ENCODE measurements at regions not wholly inside any gene's neighbourhood (a gene's known extent, or its start where the extent isn't known, plus 50 kb on each side); places are given as distances from the start of the nearest gene placed in this dataset.
A peak's percentile ranks its signal among the peaks of the same experiment; 100 is the strongest.

- TF ChIP-seq CTCF (IDR thresholded peaks at IDR 0.05; ENCODE audit: low read depth, low read length): no peak
- no peak overlapping the region for H3K4me3 ChIP-seq (ENCODE audit: low read depth, low read length)
- in situ Hi-C loops (cut with HindIII; ENCODE audit: low sequenced_read_pairs): no loop called here
Measured at GRCh38 chr2:60662781-60663180, 93.3 kb upstream of the PAPOLG start.

GRCh38 chr2:60671966-60672365 lies 84.1 kb upstream of the PAPOLG start:
- DNase-seq (ENCODE audit: low read depth, low spot score): no peak
- no peak for TF ChIP-seq CTCF (IDR thresholded peaks at IDR 0.05; ENCODE audit: low read depth, low read length)
- H3K4me3 ChIP-seq (ENCODE audit: low read depth, low read length): no peak overlapping the region
- in situ Hi-C loops (cut with HindIII; ENCODE audit: low sequenced_read_pairs): no loop called here

More at GRCh38 chr2:60662781-60663180, 93.3 kb upstream of the PAPOLG start:
- no peak for DNase-seq (ENCODE audit: low read depth, low spot score)

- TF ChIP-seq CTCF (IDR thresholded peaks at IDR 0.05; ENCODE audit: low read depth, low read length): peak; percentile 96
- H3K4me3 ChIP-seq (ENCODE audit: low read depth, low read length): no peak overlapping the region
- peak; percentile 63 for DNase-seq (ENCODE audit: low read depth, low spot score)
- in situ Hi-C loops (cut with HindIII; ENCODE audit: low sequenced_read_pairs): no loop called here
Measured at GRCh38 chr2:60674524-60675165, 81.4 kb upstream of the PAPOLG start.

- no peak for TF ChIP-seq CTCF (IDR thresholded peaks at IDR 0.05; ENCODE audit: low read depth, low read length)
- DNase-seq (ENCODE audit: low read depth, low spot score): no peak
- in situ Hi-C loops (cut with HindIII; ENCODE audit: low sequenced_read_pairs): no loop called here
- no peak overlapping the region for H3K4me3 ChIP-seq (ENCODE audit: low read depth, low read length)
Measured at GRCh38 chr2:60675301-60675700, 80.8 kb upstream of the PAPOLG start.

- DNase-seq (ENCODE audit: low read depth, low spot score): no peak
- no peak for TF ChIP-seq CTCF (IDR thresholded peaks at IDR 0.05; ENCODE audit: low read depth, low read length)
- in situ Hi-C loops (cut with HindIII; ENCODE audit: low sequenced_read_pairs): no loop called here
- no peak overlapping the region for H3K4me3 ChIP-seq (ENCODE audit: low read depth, low read length)
Measured at GRCh38 chr2:60676706-60677330, 79.2 kb upstream of the PAPOLG start.

GRCh38 chr2:60677356-60677755 lies 78.7 kb upstream of the PAPOLG start:
- in situ Hi-C loops (cut with HindIII; ENCODE audit: low sequenced_read_pairs): no loop called here
- H3K4me3 ChIP-seq (ENCODE audit: low read depth, low read length): no peak overlapping the region
- DNase-seq (ENCODE audit: low read depth, low spot score): no peak
- no peak for TF ChIP-seq CTCF (IDR thresholded peaks at IDR 0.05; ENCODE audit: low read depth, low read length)

Measured in astrocyte of the spinal cord (primary cell).